ENCODE measurements at regions not wholly inside any gene's neighbourhood (a gene's known extent, or its start where the extent isn't known, plus 50 kb on each side); places are given as distances from the start of the nearest gene placed in this dataset.
"Not testable (repeated sequence)": the region's sequence is repeated elsewhere in the genome, so short reads cannot be mapped to it uniquely, and the experiment has no call there.

DNA sequence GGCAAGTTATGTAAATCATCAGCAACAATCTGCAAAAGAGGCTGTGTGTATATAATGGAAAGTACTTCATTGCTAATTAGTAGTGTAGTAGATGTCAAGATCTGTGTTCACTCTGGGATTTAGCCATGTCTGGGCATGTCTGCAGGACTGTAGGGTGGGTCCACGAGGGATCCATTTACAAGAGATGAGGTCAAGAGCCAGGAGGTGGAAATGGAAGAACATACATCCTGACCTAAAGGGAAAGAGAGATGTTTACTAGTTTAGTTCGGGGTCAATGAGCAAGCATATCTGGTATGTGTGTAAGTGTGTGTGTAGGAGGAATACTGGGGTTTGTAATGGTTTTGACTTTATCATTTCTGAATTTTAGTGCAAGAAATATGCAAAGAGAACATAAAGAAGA lies 171.5 kb upstream of the NANOGP8 start:
- ChIA-PET CTCF (no interaction called here), POLR2A (no interaction called here)
- no peak for TF ChIP-seq ELF4 (IDR thresholded peaks at IDR 0.05)
- no peak for TF ChIP-seq SUZ12 (IDR thresholded peaks at IDR 0.05)
- TF ChIP-seq BHLHE40 (IDR thresholded peaks at IDR 0.05; ENCODE audit: borderline replicate concordance): no peak
- TF ChIP-seq FOXK2 (IDR thresholded peaks at IDR 0.05): no peak
- TF ChIP-seq LEF1 (IDR thresholded peaks at IDR 0.05; ENCODE audit: borderline replicate concordance): no peak
- TF ChIP-seq HDGF (IDR thresholded peaks at IDR 0.05; ENCODE audit: borderline replicate concordance): no peak
- TF ChIP-seq TARDBP (IDR thresholded peaks at IDR 0.05): no peak
- no peak for TF ChIP-seq ARNT (IDR thresholded peaks at IDR 0.05)
- TF ChIP-seq ZNF384 (IDR thresholded peaks at IDR 0.05): no peak
- TF ChIP-seq FOXA1 (IDR thresholded peaks at IDR 0.05): no peak
- no peak for TF ChIP-seq L3MBTL2 (conservative IDR thresholded peaks at IDR 0.05)
- no peak for TF ChIP-seq FOXM1 (IDR thresholded peaks at IDR 0.05; ENCODE audit: borderline replicate concordance)
- no peak for TF ChIP-seq SP1 (IDR thresholded peaks at IDR 0.05)
- TF ChIP-seq, protein P1, sequence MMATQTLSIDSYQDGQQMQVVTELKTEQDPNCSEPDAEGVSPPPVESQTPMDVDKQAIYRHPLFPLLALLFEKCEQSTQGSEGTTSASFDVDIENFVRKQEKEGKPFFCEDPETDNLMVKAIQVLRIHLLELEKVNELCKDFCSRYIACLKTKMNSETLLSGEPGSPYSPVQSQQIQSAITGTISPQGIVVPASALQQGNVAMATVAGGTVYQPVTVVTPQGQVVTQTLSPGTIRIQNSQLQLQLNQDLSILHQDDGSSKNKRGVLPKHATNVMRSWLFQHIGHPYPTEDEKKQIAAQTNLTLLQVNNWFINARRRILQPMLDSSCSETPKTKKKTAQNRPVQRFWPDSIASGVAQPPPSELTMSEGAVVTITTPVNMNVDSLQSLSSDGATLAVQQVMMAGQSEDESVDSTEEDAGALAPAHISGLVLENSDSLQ (IDR thresholded peaks at IDR 0.05): no peak
- TF ChIP-seq NFRKB (IDR thresholded peaks at IDR 0.05): no peak
- no peak for DNase-seq (ENCODE audit: extremely low spot score)

GRCh38 chr15:35256141-35256540 lies 171.0 kb upstream of the NANOGP8 start:
- ChIA-PET POLR2A (no interaction called here), CTCF (no interaction called here)
- TF ChIP-seq ELF4 (IDR thresholded peaks at IDR 0.05): no peak
- no peak for TF ChIP-seq TARDBP (IDR thresholded peaks at IDR 0.05)
- TF ChIP-seq NFRKB (IDR thresholded peaks at IDR 0.05): no peak
- TF ChIP-seq LEF1 (IDR thresholded peaks at IDR 0.05; ENCODE audit: borderline replicate concordance): no peak
- TF ChIP-seq FOXM1 (IDR thresholded peaks at IDR 0.05; ENCODE audit: borderline replicate concordance): no peak
- TF ChIP-seq FOXA1 (IDR thresholded peaks at IDR 0.05): no peak
- TF ChIP-seq HDGF (IDR thresholded peaks at IDR 0.05; ENCODE audit: borderline replicate concordance): no peak
- TF ChIP-seq, protein P1 (IDR thresholded peaks at IDR 0.05): no peak
- no peak for TF ChIP-seq ZNF384 (IDR thresholded peaks at IDR 0.05)
- no peak for TF ChIP-seq FOXK2 (IDR thresholded peaks at IDR 0.05)
- no peak for TF ChIP-seq CTBP1 (IDR thresholded peaks at IDR 0.05; ENCODE audit: borderline replicate concordance)
- TF ChIP-seq SUZ12 (IDR thresholded peaks at IDR 0.05): no peak
- TF ChIP-seq BHLHE40 (IDR thresholded peaks at IDR 0.05; ENCODE audit: borderline replicate concordance): no peak
- TF ChIP-seq L3MBTL2 (conservative IDR thresholded peaks at IDR 0.05): no peak
- TF ChIP-seq ARNT (IDR thresholded peaks at IDR 0.05): no peak
- no peak for TF ChIP-seq SP1 (IDR thresholded peaks at IDR 0.05)
- DNase-seq (ENCODE audit: extremely low spot score): no peak

DNA sequence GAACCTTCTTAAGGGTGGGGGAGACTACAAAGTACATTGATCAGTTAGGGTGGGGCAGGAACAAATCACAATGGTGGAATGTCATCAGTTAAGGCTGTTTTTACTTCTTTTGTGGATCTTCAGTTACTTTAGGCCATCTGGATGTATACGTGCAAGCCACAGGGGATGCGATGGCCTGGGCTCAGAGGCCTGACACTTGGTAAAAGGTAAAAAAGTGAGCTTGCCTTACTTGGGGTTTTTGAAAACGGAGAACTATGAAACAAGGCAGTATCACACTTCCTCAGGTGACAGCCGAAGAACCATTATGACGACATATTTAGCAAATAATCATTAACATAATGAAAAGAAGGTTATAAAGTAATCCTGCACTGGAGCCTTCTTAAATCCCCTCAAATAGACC lies 169.8 kb upstream of the NANOGP8 start:
- POLR2A ChIA-PET, CTCF ChIA-PET: not testable (repeated sequence)

GRCh38 chr15:35254062-35254461 lies 169.0 kb upstream of the NANOGP8 start:
- TF ChIP-seq CTBP1 (IDR thresholded peaks at IDR 0.05; ENCODE audit: borderline replicate concordance) (no peak), SUZ12 (IDR thresholded peaks at IDR 0.05) (no peak), BHLHE40 (IDR thresholded peaks at IDR 0.05; ENCODE audit: borderline replicate concordance) (no peak), ARNT (IDR thresholded peaks at IDR 0.05) (no peak), SP1 (IDR thresholded peaks at IDR 0.05) (no peak), ZNF384 (IDR thresholded peaks at IDR 0.05) (no peak), ELF4 (IDR thresholded peaks at IDR 0.05) (no peak), TARDBP (IDR thresholded peaks at IDR 0.05) (no peak), NFRKB (IDR thresholded peaks at IDR 0.05) (no peak)
- TF ChIP-seq, protein P1 (IDR thresholded peaks at IDR 0.05): no peak
- POLR2A ChIA-PET: no interaction called here
- CTCF ChIA-PET: no interaction called here

More for the DNA sequence above, 169.8 kb upstream of the NANOGP8 start:
- DNase-seq (ENCODE audit: extremely low spot score): not testable (repeated sequence)

DNA sequence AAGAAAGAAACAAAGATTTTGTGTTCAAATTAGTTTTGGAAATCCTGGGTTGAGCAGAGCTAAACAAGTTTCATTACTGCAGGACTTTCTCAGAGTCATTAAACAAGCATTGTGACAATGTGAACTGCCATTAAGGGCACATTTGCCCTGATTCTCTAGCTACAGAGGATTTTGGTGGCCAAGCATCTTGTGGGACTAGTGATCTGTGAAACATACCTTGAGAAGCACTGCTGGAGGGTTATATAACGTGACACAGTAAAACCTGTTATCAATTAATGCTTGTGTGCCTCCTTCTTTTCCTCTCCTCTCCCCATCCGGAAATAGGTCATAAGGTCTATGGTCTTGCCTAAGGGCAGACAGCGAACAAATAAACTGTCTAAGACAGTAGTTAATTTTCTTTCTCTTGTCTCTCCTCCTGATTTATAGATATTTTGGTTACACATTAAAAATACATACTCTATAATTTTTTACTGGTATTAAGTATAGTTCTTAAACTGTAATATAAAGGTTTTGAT lies 167.3 kb upstream of the NANOGP8 start:
- CTCF ChIA-PET: no interaction called here
- no peak for TF ChIP-seq NFRKB (IDR thresholded peaks at IDR 0.05)
- no peak for TF ChIP-seq FOXM1 (IDR thresholded peaks at IDR 0.05; ENCODE audit: borderline replicate concordance)
- no peak for TF ChIP-seq SUZ12 (IDR thresholded peaks at IDR 0.05)
- no peak for TF ChIP-seq BHLHE40 (IDR thresholded peaks at IDR 0.05; ENCODE audit: borderline replicate concordance)
- TF ChIP-seq, protein P1 (IDR thresholded peaks at IDR 0.05): no peak
- TF ChIP-seq L3MBTL2 (conservative IDR thresholded peaks at IDR 0.05): no peak
- no peak for DNase-seq (ENCODE audit: extremely low spot score)
- POLR2A ChIA-PET: no interaction called here

More at GRCh38 chr15:35254062-35254461, 169.0 kb upstream of the NANOGP8 start:
- no peak for DNase-seq (ENCODE audit: extremely low spot score)

DNA sequence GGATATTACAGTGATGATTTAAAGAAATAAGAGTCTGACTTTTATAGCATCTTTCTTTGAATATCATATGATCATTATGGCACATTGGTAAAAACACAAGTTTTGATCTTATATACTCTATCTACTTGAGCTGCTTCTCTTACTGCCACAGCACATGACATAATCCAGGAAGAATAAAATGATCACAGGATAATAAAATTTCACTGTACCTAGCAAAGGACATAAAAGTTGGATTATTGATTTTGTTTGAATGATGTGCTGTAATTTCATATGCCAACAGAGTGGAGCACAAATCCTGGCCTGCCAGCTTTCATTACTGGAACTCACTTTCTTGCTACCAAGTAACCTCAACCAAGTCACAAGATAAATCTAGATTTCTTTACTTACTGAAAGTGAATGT lies 162.1 kb upstream of the NANOGP8 start:
- TF ChIP-seq BHLHE40 (IDR thresholded peaks at IDR 0.05; ENCODE audit: borderline replicate concordance) (no peak), FOXA1 (IDR thresholded peaks at IDR 0.05) (no peak), NFRKB (IDR thresholded peaks at IDR 0.05) (no peak), L3MBTL2 (conservative IDR thresholded peaks at IDR 0.05) (no peak), FOXM1 (IDR thresholded peaks at IDR 0.05; ENCODE audit: borderline replicate concordance) (no peak), LEF1 (IDR thresholded peaks at IDR 0.05; ENCODE audit: borderline replicate concordance) (no peak), HDGF (IDR thresholded peaks at IDR 0.05; ENCODE audit: borderline replicate concordance) (no peak), ZNF384 (IDR thresholded peaks at IDR 0.05) (no peak), CTBP1 (IDR thresholded peaks at IDR 0.05; ENCODE audit: borderline replicate concordance) (no peak), FOXK2 (IDR thresholded peaks at IDR 0.05) (no peak), ARNT (IDR thresholded peaks at IDR 0.05) (no peak)
- ChIA-PET POLR2A (no interaction called here), CTCF (no interaction called here)
- DNase-seq (ENCODE audit: extremely low spot score): no peak

Data from HEK293T (cell line).